HFFc6 (cell line): ENCODE measurements at regions not wholly inside any gene's neighbourhood (a gene's known extent, or its start where the extent isn't known, plus 50 kb on each side); places are given as distances from the start of the nearest gene placed in this dataset.

ENCODE experiments used
- DNase-seq: peaks from one replicate; pipeline ENCODE4 v3.0.0-alpha.2; 2018
- H3K27ac Mint-ChIP-seq: 2 replicates; pipeline ENCODE4 v1.8.0; 2020; ENCODE audit warnings: mild to moderate bottlenecking, mixed read lengths
- H3K27me3 Mint-ChIP-seq: 2 replicates; pipeline ENCODE4 v1.8.0; 2021; ENCODE audit warnings: mild to moderate bottlenecking, moderate library complexity, mixed read lengths; ENCODE audit not compliant: insufficient read depth
- H3K36me3 Mint-ChIP-seq: 2 replicates; pipeline ENCODE4 v1.8.0; 2021; ENCODE audit warnings: low read depth, mixed read lengths
- H3K4me1 Mint-ChIP-seq: 2 replicates; pipeline ENCODE4 v1.8.0; 2020; ENCODE audit warnings: low read depth, mixed read lengths
- H3K4me3 Mint-ChIP-seq: 2 replicates; pipeline ENCODE4 v1.8.0; 2020; ENCODE audit warnings: mild to moderate bottlenecking, moderate library complexity, mixed read lengths
- H3K9me3 Mint-ChIP-seq: 2 replicates; pipeline ENCODE4 v1.8.0; 2020; ENCODE audit warnings: mild to moderate bottlenecking, mixed read lengths
- CTCF ChIP-seq: fragments of 200-600 bp; sonication (generic); IDR thresholded peaks from 2 replicates; pipeline ENCODE4 v1.5.0; 2021; ENCODE audit warnings: antibody characterized with exemption, mild to moderate bottlenecking

GRCh38 chr4:64174247-64174882 lies 234.9 kb downstream of the TECRL start:
- no peak overlapping the region for H3K27ac Mint-ChIP-seq
- peaks cover 19% of the 10 kb centered on the region for H3K9me3 Mint-ChIP-seq
- no peak overlapping the region for H3K4me3 Mint-ChIP-seq
- H3K4me1 Mint-ChIP-seq, result no peaks in the 10 kb centered on the region
- no peaks in the 10 kb centered on the region for H3K36me3 Mint-ChIP-seq
- H3K27me3 Mint-ChIP-seq, result no peaks in the 10 kb centered on the region
- TF ChIP-seq CTCF, result no peak
- DNase-seq, result no peak

GRCh38 chr4:64166365-64166764 lies 242.9 kb downstream of the TECRL start:
- Mint-ChIP-seq H3K4me1 (no peaks in the 10 kb centered on the region), H3K9me3 (peaks cover 13% of the 10 kb centered on the region), H3K36me3 (no peaks in the 10 kb centered on the region), H3K27me3 (no peaks in the 10 kb centered on the region; the same call in 1 of the 2 replicates), H3K4me3 (no peak overlapping the region), H3K27ac (no peak overlapping the region)
- no peak for TF ChIP-seq CTCF
- no peak for DNase-seq

- TF ChIP-seq CTCF, result peak; percentile 92
- Mint-ChIP-seq H3K4me3 (peak overlapping the region; percentile 57), H3K27me3 (no peaks in the 10 kb centered on the region), H3K36me3 (no peaks in the 10 kb centered on the region), H3K9me3 (no peaks in the 10 kb centered on the region), H3K27ac (no peak overlapping the region), H3K4me1 (no peaks in the 10 kb centered on the region)
- DNase-seq, result peak; percentile 46
These were observed 250.5 kb downstream of the TECRL start for GRCh38 chr4:64158648-64159326.

- Mint-ChIP-seq H3K27ac (no peak overlapping the region), H3K27me3 (no peaks in the 10 kb centered on the region), H3K4me3 (no peak overlapping the region), H3K4me1 (no peaks in the 10 kb centered on the region), H3K36me3 (no peaks in the 10 kb centered on the region), H3K9me3 (no peaks in the 10 kb centered on the region)
- DNase-seq, result no peak
- no peak for TF ChIP-seq CTCF
These were observed 251.9 kb downstream of the TECRL start for GRCh38 chr4:64157397-64157796.

- Mint-ChIP-seq H3K4me1 (no peaks in the 10 kb centered on the region), H3K27me3 (no peaks in the 10 kb centered on the region), H3K4me3 (no peak overlapping the region), H3K36me3 (no peaks in the 10 kb centered on the region), H3K27ac (no peak overlapping the region), H3K9me3 (no peaks in the 10 kb centered on the region)
- TF ChIP-seq CTCF, result no peak
- DNase-seq, result no peak
These were observed 253.0 kb downstream of the TECRL start for GRCh38 chr4:64156253-64156652.
